C4-2B (cell line): ENCODE measurements at regions not wholly inside any gene's neighbourhood (a gene's known extent, or its start where the extent isn't known, plus 50 kb on each side); places are given as distances from the start of the nearest gene placed in this dataset.
"Not testable (repeated sequence)": the region's sequence is repeated elsewhere in the genome, so short reads cannot be mapped to it uniquely, and the experiment has no call there.

Experiments used
- ZFX ChIP-seq: fragments of 450-650 bp; IDR thresholded peaks from 2 replicates; pipeline ENCODE4 v1.6.1; 2017
- TF ChIP-seq, protein P1 (sequence below): fragments of 450-650 bp; conservative IDR thresholded peaks from 2 replicates; pipeline ENCODE4 v1.5.1; 2017; ENCODE audit warnings: mild to moderate bottlenecking

DNA sequence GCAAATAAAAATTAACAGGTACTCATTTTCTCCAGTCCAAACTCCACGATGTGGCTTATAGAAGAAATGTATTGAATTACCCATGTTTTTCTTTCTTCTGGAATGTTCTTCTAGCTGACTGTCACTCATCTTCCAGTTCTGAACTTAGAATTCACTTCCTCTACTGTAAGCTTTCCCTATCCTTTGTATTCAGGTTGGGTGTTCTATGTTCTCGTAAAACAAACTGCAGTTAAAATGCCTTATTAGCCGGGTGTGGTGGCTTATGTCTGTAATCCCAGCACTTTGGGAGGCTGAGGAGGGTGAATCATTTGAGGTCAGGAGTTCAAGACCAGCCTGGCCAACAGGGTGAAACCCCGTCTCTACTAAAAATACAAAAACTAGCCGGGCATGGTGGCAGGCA is 470.6 kb downstream of the NAV3 start:
- TF ChIP-seq, protein P1, sequence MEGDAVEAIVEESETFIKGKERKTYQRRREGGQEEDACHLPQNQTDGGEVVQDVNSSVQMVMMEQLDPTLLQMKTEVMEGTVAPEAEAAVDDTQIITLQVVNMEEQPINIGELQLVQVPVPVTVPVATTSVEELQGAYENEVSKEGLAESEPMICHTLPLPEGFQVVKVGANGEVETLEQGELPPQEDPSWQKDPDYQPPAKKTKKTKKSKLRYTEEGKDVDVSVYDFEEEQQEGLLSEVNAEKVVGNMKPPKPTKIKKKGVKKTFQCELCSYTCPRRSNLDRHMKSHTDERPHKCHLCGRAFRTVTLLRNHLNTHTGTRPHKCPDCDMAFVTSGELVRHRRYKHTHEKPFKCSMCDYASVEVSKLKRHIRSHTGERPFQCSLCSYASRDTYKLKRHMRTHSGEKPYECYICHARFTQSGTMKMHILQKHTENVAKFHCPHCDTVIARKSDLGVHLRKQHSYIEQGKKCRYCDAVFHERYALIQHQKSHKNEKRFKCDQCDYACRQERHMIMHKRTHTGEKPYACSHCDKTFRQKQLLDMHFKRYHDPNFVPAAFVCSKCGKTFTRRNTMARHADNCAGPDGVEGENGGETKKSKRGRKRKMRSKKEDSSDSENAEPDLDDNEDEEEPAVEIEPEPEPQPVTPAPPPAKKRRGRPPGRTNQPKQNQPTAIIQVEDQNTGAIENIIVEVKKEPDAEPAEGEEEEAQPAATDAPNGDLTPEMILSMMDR = not testable (repeated sequence)
- not testable (repeated sequence) for TF ChIP-seq ZFX
